ENCODE measurements at regions not wholly inside any gene's neighbourhood (a gene's known extent, or its start where the extent isn't known, plus 50 kb on each side); places are given as distances from the start of the nearest gene placed in this dataset.

- Histone ChIP-seq H3K4me3 (replicated peaks in 1 of 3; ENCODE audit: insufficient read depth in 1 of 3, low read depth in 1 of 3, low read length in 3 of 3) (no peak overlapping the region), H3K9me1 (replicated peaks; ENCODE audit: control insufficient read depth, extremely low read depth, insufficient read depth, low read length) (no peaks in the 10 kb centered on the region), H3K27me3 (ENCODE audit: control insufficient read depth in 2 of 2, insufficient read depth in 2 of 2, low read length in 2 of 2) (no peaks in the 10 kb centered on the region), H4K20me1 (replicated peaks; ENCODE audit: control insufficient read depth, extremely low read depth, insufficient read depth, low read length) (no peaks in the 10 kb centered on the region), H3K4me1 (ENCODE audit: control insufficient read depth, extremely low read depth, insufficient read depth, low read length) (no peaks in the 10 kb centered on the region), H3K9me3 (replicated peaks; ENCODE audit: control insufficient read depth, insufficient read depth, low read length) (no peaks in the 10 kb centered on the region), H3K79me2 (ENCODE audit: control insufficient read depth, insufficient read depth, low read length) (no peaks in the 10 kb centered on the region), H2AFZ (ENCODE audit: low read depth, low read length) (no peak overlapping the region), H3K4me2 (ENCODE audit: insufficient read depth, low read length) (no peak overlapping the region), H3K9ac (replicated peaks; ENCODE audit: extremely low read depth, insufficient read depth, low read length) (no peak overlapping the region), H3K36me3 (ENCODE audit: control insufficient read depth in 2 of 2, extremely low read depth in 1 of 2, insufficient read depth in 2 of 2, low read length in 2 of 2) (no peaks in the 10 kb centered on the region), H3K27ac (ENCODE audit: insufficient read depth, low read depth, low read length) (no peak overlapping the region)
- ChIA-PET POLR2A (no interaction called here), CTCF (interaction anchor here (1.0 kb wide), 1 partner anchor 638 kb away, joined by 3 read pairs; no protein-coding TSS in a partner anchor)
- no peak for FAIRE-seq
- dilution Hi-C loops (cut with MboI; ENCODE audit: extremely low pct_ligation_motif_present, low sequenced_read_pairs) (no loop called here), intact Hi-C loops (cut with micrococcal nuclease) (no loop called here)
- no peak for DNase-seq (ENCODE audit: low read depth, low spot score)
- TF ChIP-seq MYC (IDR thresholded peaks at IDR 0.05; ENCODE audit: low read depth, low read length) = no peak
- no peak for TF ChIP-seq GATA2 (IDR thresholded peaks at IDR 0.05; ENCODE audit: insufficient read depth, insufficient read length, low read depth, low read length)
- no peak for TF ChIP-seq EZH2 (IDR thresholded peaks at IDR 0.05; ENCODE audit: borderline replicate concordance, low read depth, low read length, severe bottlenecking)
- TF ChIP-seq POLR2A (IDR thresholded peaks at IDR 0.05; ENCODE audit: low read depth, low read length) = no peak
- no peak for TF ChIP-seq MAX (IDR thresholded peaks at IDR 0.05; ENCODE audit: insufficient read depth, insufficient read length)
- TF ChIP-seq POLR2AphosphoS5 (IDR thresholded peaks at IDR 0.05; ENCODE audit: insufficient read depth, low read depth, low read length) = no peak
- no peak for TF ChIP-seq CTCF (IDR thresholded peaks at IDR 0.05; ENCODE audit: extremely low read depth in 1 of 2, insufficient read depth in 1 of 2, low read depth in 1 of 2, low read length in 2 of 2)
- TF ChIP-seq JUN (IDR thresholded peaks at IDR 0.05; ENCODE audit: borderline replicate concordance, insufficient read depth, insufficient read length, low read depth) = no peak
- no peak for TF ChIP-seq FOS (IDR thresholded peaks at IDR 0.05; ENCODE audit: borderline replicate concordance, insufficient read depth, low read length)
- BruUV-seq (replicated peaks) = no TSS peak
Observed at GRCh38 chr10:8510471-8510870, 456.0 kb downstream of the GATA3 start.

Measured in endothelial cell of umbilical vein (primary cell).